K562 (cell line): ENCODE measurements at regions not wholly inside any gene's neighbourhood (a gene's known extent, or its start where the extent isn't known, plus 50 kb on each side); places are given as distances from the start of the nearest gene placed in this dataset.
"Not testable (repeated sequence)": the region's sequence is repeated elsewhere in the genome, so short reads cannot be mapped to it uniquely, and the experiment has no call there.

Experiments used
- ATAC-seq: fragments of 200-7000 bp; cut with Tn5 transposase; 3 replicates; pipeline ENCODE4 v1.9.1; 2020; ENCODE audit warnings: moderate library complexity
- BruUV-seq: library from RNA; stranded (reverse); fragments of 400-500 nt; replicated peaks from 2 replicates; lab custom pipeline; 2021; lab: Mats Ljungman, UMichigan
- CTCF ChIA-PET: fragments of 300-600 bp; formaldehyde crosslinking; extraction: SDS; loops from one replicate; lab custom pipeline; 2021; ENCODE audit warnings: low intra/inter-chr PET ratio; lab: Yijun Ruan, JAX
- POLR2A ChIA-PET: fragments of 300-600, 350-650 bp; sonication (Branson Sonifier 250); formaldehyde crosslinking; extraction: SDS; loops from one replicate; lab custom pipeline; 2021; ENCODE audit warnings: antibody characterized with exemption, inconsistent platforms; lab: Yijun Ruan, JAX
- DNase-seq, 4 experiments: peaks; one replicate each; pipeline versions ENCODE4 v3.0.0 to v3.0.0-alpha.2; 2011 to 2018; ENCODE audit warnings: low spot score in 3 of 4, mixed read lengths in 3 of 4; ENCODE audit errors: extremely low read depth in 1 of 4
- FAIRE-seq: peaks from 2 replicates; lab custom pipeline; 2011; peaks lifted over from hg19 to GRCh38; lab: Jason Lieb, UNC
- H2AFZ ChIP-seq: 2 replicates; pipeline ENCODE4 v1.6.0; 2011; ENCODE audit warnings: low read depth, low read length, control low read depth, inconsistent platforms
- H3K27ac ChIP-seq: fragments of 200-600 bp; 3 replicates; pipeline ENCODE4 v1.8.0; 2011; ENCODE audit warnings: low read depth, mild to moderate bottlenecking, control low read depth, inconsistent platforms, low read length, moderate library complexity, mixed read lengths; ENCODE audit errors: extremely low read depth
- H3K27me3 ChIP-seq, 2 experiments: fragments of 300-600 bp in 1 of 2; 2 replicates in 1 of 2; 3 replicates in 1 of 2; pipeline versions ENCODE4 v1.6.0 to v1.8.0; 2011; ENCODE audit warnings: inconsistent platforms in 2 of 2, low read length in 2 of 2, mild to moderate bottlenecking in 1 of 2, mixed read lengths in 1 of 2, moderate library complexity in 1 of 2; ENCODE audit not compliant: control insufficient read depth in 2 of 2, insufficient read depth in 2 of 2
- H3K36me3 ChIP-seq: fragments of 300-600 bp; 3 replicates; pipeline ENCODE4 v1.8.0; 2011; ENCODE audit warnings: mild to moderate bottlenecking, low read length, inconsistent platforms; ENCODE audit not compliant: control insufficient read depth, insufficient read depth
- H3K4me1 ChIP-seq, 2 experiments: fragments of 200-600 bp in 1 of 2; replicated peaks in 1 of 2; 2 replicates in 1 of 2; 3 replicates in 1 of 2; pipeline versions ENCODE4 v1.5.1 to v1.8.0; 2011; ENCODE audit warnings: inconsistent platforms in 2 of 2, low read length in 2 of 2, mild to moderate bottlenecking in 1 of 2, mixed read lengths in 1 of 2, moderate library complexity in 1 of 2; ENCODE audit not compliant: control insufficient read depth in 2 of 2, insufficient read depth in 2 of 2
- H3K4me2 ChIP-seq: 2 replicates; pipeline ENCODE4 v1.6.1; 2011; ENCODE audit warnings: low read length, control low read depth, inconsistent platforms, mixed read lengths; ENCODE audit not compliant: insufficient read depth
- H3K4me3 ChIP-seq: fragments of 200-600 bp; sonication (generic), shearing (Covaris generic); 2 replicates; pipeline ENCODE4 v1.5.1; 2016; ENCODE audit warnings: control low read depth, inconsistent platforms
- H3K79me2 ChIP-seq: fragments of 200-600 bp; 3 replicates; pipeline ENCODE4 v1.8.0; 2011; ENCODE audit warnings: low read length, inconsistent platforms; ENCODE audit not compliant: control insufficient read depth, insufficient read depth
- H3K9ac ChIP-seq, 2 experiments: 2 replicates each; pipeline versions ENCODE4 v1.6.0 to v1.6.1; 2011; ENCODE audit warnings: low read depth in 2 of 2, low read length in 2 of 2, control low read depth in 1 of 2, inconsistent platforms in 1 of 2, mild to moderate bottlenecking in 1 of 2, mixed read lengths in 1 of 2; ENCODE audit not compliant: insufficient read depth in 1 of 2
- H3K9me1 ChIP-seq: one replicate; pipeline ENCODE4 v1.6.0; 2011; ENCODE audit warnings: inconsistent platforms, mild to moderate bottlenecking, low read length, moderate library complexity; ENCODE audit not compliant: control insufficient read depth, insufficient read depth
- H3K9me3 ChIP-seq: replicated peaks from 2 replicates; pipeline ENCODE4 v1.5.1; 2011; ENCODE audit warnings: low read depth, low read length, inconsistent platforms; ENCODE audit not compliant: control insufficient read depth, insufficient read depth
- H4K20me1 ChIP-seq: replicated peaks from 2 replicates; pipeline ENCODE4 v1.6.1; 2011; ENCODE audit warnings: low read length, inconsistent platforms, mixed read lengths; ENCODE audit not compliant: control insufficient read depth, insufficient read depth
- EHMT2 ChIP-seq: fragments of 450-650 bp; IDR thresholded peaks from 2 replicates; pipeline ENCODE4 v1.6.1; 2018; ENCODE audit warnings: antibody characterized with exemption
- HNRNPUL1 ChIP-seq: fragments of 200-400 bp; formaldehyde crosslinking; IDR thresholded peaks from 2 replicates; pipeline ENCODE4 v1.6.1; 2017; ENCODE audit warnings: low read length
- JUND ChIP-seq, 2 experiments: IDR thresholded peaks; 2 replicates in 1 of 2; 3 replicates in 1 of 2; pipeline ENCODE4 v1.6.1; 2011; ENCODE audit warnings: borderline replicate concordance in 2 of 2, low read depth in 2 of 2, low read length in 2 of 2, improper control_type of control experiment in 1 of 2, missing biosample characterization in 1 of 2, missing genetic modification characterization in 1 of 2, missing genetic modification reagents in 1 of 2
- ZNF347 ChIP-seq: fragments of 450-650 bp; formaldehyde crosslinking; IDR thresholded peaks from 2 replicates; pipeline ENCODE4 v1.4.0; 2020; ENCODE audit warnings: low read depth, mild to moderate bottlenecking, moderate library complexity
- WGBS: fragments of 100-300 bp; shearing (Covaris generic); methylation state at CpG from one replicate; pipeline ENCODE4 v1.1.6; 2016; ENCODE audit warnings: low coverage, mixed read lengths; ENCODE audit not compliant: insufficient coverage; ENCODE audit errors: missing lambda C conversion rate; 5-methylcytosine and 5-hydroxymethylcytosine counted together
- in situ Hi-C: fragments of 300-500 bp; cut with MboI; formaldehyde crosslinking; loops from 4 replicates; pipeline ENCODE4 v1.15.0; 2018; ENCODE audit warnings: inconsistent platforms, mixed read lengths
- intact Hi-C: fragments of 100-400 bp; cut with micrococcal nuclease; formaldehyde crosslinking; loops from 2 replicates; pipeline ENCODE4 v1.14.2; 2022
- TF ChIP-seq, protein P1 (sequence below): sonication (generic); formaldehyde crosslinking; IDR thresholded peaks from 2 replicates; pipeline ENCODE4 v1.8.0; 2022; ENCODE audit warnings: missing genetic modification reagents, mild to moderate bottlenecking, moderate library complexity, borderline replicate concordance

DNA sequence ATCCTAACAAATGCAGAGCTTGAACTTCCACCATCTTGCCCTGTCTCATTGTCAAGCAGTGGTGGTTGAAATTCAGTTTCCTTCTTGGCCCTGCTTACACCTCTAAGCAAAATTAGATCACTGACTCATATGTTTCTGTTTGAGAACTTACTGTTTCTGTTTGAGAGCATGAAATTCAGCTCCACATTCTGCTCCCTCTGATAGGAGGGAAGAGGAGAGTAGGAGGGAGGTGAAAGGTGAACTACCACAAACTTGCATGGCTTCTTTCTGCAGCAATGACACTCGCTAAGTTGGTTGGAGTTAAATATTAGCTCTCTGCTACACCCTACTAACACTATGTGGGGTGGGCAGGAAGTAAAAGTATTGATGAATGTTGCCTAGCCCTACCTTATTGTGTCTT lies 117.8 kb upstream of the EDA2R start (continued):
- TF ChIP-seq, protein P1, sequence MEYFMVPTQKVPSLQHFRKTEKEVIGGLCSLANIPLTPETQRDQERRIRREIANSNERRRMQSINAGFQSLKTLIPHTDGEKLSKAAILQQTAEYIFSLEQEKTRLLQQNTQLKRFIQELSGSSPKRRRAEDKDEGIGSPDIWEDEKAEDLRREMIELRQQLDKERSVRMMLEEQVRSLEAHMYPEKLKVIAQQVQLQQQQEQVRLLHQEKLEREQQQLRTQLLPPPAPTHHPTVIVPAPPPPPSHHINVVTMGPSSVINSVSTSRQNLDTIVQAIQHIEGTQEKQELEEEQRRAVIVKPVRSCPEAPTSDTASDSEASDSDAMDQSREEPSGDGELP, result no peak
- TF ChIP-seq EHMT2 (no peak), ZNF347 (CRISPR knock-in tag) (no peak)

DNA sequence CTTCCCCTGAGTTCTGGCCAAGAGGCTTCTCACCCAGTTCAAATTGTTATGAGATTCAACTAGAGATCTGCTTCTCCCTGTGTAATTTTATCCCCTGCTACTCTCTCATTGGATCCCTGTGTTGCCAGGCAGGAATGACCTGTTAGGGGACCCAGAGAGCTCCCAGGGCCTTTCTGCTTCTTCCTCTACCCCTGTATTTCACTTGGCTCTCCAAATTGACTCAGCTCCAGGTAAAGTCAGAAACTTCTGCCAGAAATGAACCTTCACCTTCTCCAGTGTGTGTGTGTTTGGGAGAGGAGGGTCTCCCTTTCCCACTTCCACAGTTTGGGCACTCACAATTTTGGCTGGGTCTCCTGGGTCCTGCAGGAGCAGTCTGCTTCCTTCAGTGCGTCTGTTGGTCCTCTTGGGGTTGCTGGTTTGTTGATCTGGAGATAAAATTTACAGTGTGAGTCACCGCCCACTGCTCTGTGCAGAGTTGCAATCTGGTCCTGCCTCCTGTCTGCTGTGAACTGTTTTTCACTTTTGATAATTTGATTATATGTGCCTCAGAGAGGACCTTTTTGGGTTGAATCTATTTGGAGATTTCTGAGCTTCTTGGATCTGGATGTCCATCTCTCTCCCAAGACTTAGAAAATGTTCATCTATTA lies 112.4 kb upstream of the EDA2R start:
- Histone ChIP-seq H3K27me3 (no peaks in the 10 kb centered on the region), H3K4me3 (no peak overlapping the region), H3K9me1 (no peaks in the 10 kb centered on the region), H2AFZ (no peak overlapping the region), H3K9me3 (no peaks in the 10 kb centered on the region), H3K79me2 (no peaks in the 10 kb centered on the region), H3K4me2 (no peak overlapping the region), H3K9ac (no peak overlapping the region), H3K4me1 (no peaks in the 10 kb centered on the region), H3K36me3 (no peaks in the 10 kb centered on the region), H3K27ac (no peak overlapping the region), H4K20me1 (no peaks in the 10 kb centered on the region)
- FAIRE-seq, result no peak
- TF ChIP-seq HNRNPUL1, result no peak
- 0 out of 2 replicates have a peak, but pooled peaks have one; percentile 8 for TF ChIP-seq JUND (IDR thresholded peaks at IDR 0.05; ENCODE audit: borderline replicate concordance, low read depth, low read length)
- TF ChIP-seq JUND (tag; IDR thresholded peaks at IDR 0.05; ENCODE audit: borderline replicate concordance, low read depth, low read length), result no peak
- DNase-seq, result no peak
- in situ Hi-C loops, result no loop called here
- POLR2A ChIA-PET, result no interaction called here
- BruUV-seq, result no TSS peak
- WGBS, result 0% methylated on average over 1 of the region's 2 CpGs
- intact Hi-C loops, result no loop called here
- ATAC-seq, result no peak
- CTCF ChIA-PET, result no interaction called here

DNA sequence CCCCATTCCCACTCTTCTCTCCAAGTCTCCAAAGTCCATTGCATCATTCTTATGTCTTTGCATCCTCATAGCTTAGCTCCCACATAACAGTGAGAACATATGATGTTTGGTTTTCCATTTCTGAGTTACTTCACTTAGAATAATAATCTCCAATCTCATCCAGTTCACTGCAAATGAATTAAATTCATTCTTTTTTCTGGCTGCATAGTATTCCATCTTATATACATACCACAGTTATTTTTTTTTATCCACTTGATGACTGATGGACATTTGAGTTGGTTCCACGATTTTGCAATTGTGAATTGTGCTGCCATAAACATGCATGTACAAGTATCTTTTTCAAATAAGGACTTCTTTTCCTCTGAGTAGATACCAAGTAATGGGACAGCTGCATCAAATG lies 105.6 kb upstream of the EDA2R start:
- ATAC-seq, in situ Hi-C loops, BruUV-seq: not testable (repeated sequence)

More for the DNA sequence above, 105.6 kb upstream of the EDA2R start:
- H3K4me2 ChIP-seq, DNase-seq, CTCF ChIA-PET, FAIRE-seq, H3K27me3 ChIP-seq, H2AFZ ChIP-seq, H3K9me3 ChIP-seq, intact Hi-C loops, H3K79me2 ChIP-seq, H3K27ac ChIP-seq, H3K9me1 ChIP-seq, H3K4me3 ChIP-seq, POLR2A ChIA-PET, H3K9ac ChIP-seq, H4K20me1 ChIP-seq, H3K36me3 ChIP-seq, H3K4me1 ChIP-seq: not testable (repeated sequence)
- WGBS, result 0% methylated on average over 1 of the region's 1 CpG
